ENCODE measurements at regions not wholly inside any gene's neighbourhood (a gene's known extent, or its start where the extent isn't known, plus 50 kb on each side); places are given as distances from the start of the nearest gene placed in this dataset.
"Not testable (repeated sequence)": the region's sequence is repeated elsewhere in the genome, so short reads cannot be mapped to it uniquely, and the experiment has no call there.

GRCh38 chr9:102728946-102729345 is 266.2 kb upstream of the CYLC2 start:
- H3K4me3 ChIP-seq (replicated peaks; ENCODE audit: low read depth, low read length), result no peak overlapping the region
- no peak for DNase-seq (ENCODE audit: extremely low read depth, insufficient read length)
- H3K36me3 ChIP-seq (ENCODE audit: control insufficient read depth, insufficient read depth, low read length), result no peaks in the 10 kb centered on the region
- no peaks in the 10 kb centered on the region for H3K27me3 ChIP-seq (replicated peaks; ENCODE audit: control insufficient read depth, insufficient read depth, low read length)
- TF ChIP-seq CTCF (IDR thresholded peaks at IDR 0.05; ENCODE audit: insufficient read depth, low read length, poor library complexity, severe bottlenecking), result no peak

GRCh38 chr9:102714184-102714583 is 280.9 kb upstream of the CYLC2 start:
- no peak for DNase-seq (ENCODE audit: extremely low read depth, insufficient read length)
- no peaks in the 10 kb centered on the region for H3K27me3 ChIP-seq (replicated peaks; ENCODE audit: control insufficient read depth, insufficient read depth, low read length)
- H3K4me3 ChIP-seq (replicated peaks; ENCODE audit: low read depth, low read length), result no peak overlapping the region
- H3K36me3 ChIP-seq (ENCODE audit: control insufficient read depth, insufficient read depth, low read length), result no peaks in the 10 kb centered on the region
- no peak for TF ChIP-seq CTCF (IDR thresholded peaks at IDR 0.05; ENCODE audit: insufficient read depth, low read length, poor library complexity, severe bottlenecking)

GRCh38 chr9:102712910-102713309 is 282.2 kb upstream of the CYLC2 start:
- H3K27me3 ChIP-seq (replicated peaks; ENCODE audit: control insufficient read depth, insufficient read depth, low read length); DNase-seq (ENCODE audit: extremely low read depth, insufficient read length); H3K36me3 ChIP-seq (ENCODE audit: control insufficient read depth, insufficient read depth, low read length); H3K4me3 ChIP-seq (replicated peaks; ENCODE audit: low read depth, low read length): not testable (repeated sequence)

GRCh38 chr9:102700936-102701335 is 294.2 kb upstream of the CYLC2 start:
- DNase-seq (ENCODE audit: extremely low read depth, insufficient read length), result no peak
- H3K27me3 ChIP-seq (replicated peaks; ENCODE audit: control insufficient read depth, insufficient read depth, low read length), result no peaks in the 10 kb centered on the region
- TF ChIP-seq CTCF (IDR thresholded peaks at IDR 0.05; ENCODE audit: insufficient read depth, low read length, poor library complexity, severe bottlenecking), result no peak
- no peaks in the 10 kb centered on the region for H3K36me3 ChIP-seq (ENCODE audit: control insufficient read depth, insufficient read depth, low read length)
- H3K4me3 ChIP-seq (replicated peaks; ENCODE audit: low read depth, low read length), result no peak overlapping the region

- no peak for DNase-seq (ENCODE audit: extremely low read depth, insufficient read length)
- Histone ChIP-seq H3K4me3 (replicated peaks; ENCODE audit: low read depth, low read length) (no peak overlapping the region), H3K27me3 (replicated peaks; ENCODE audit: control insufficient read depth, insufficient read depth, low read length) (no peaks in the 10 kb centered on the region), H3K36me3 (ENCODE audit: control insufficient read depth, insufficient read depth, low read length) (no peaks in the 10 kb centered on the region)
- TF ChIP-seq CTCF (IDR thresholded peaks at IDR 0.05; ENCODE audit: insufficient read depth, low read length, poor library complexity, severe bottlenecking), result no peak
These were observed 325.9 kb upstream of the CYLC2 start for GRCh38 chr9:102669220-102669619.

- Histone ChIP-seq H3K36me3 (ENCODE audit: control insufficient read depth, insufficient read depth, low read length) (no peaks in the 10 kb centered on the region), H3K27me3 (replicated peaks; ENCODE audit: control insufficient read depth, insufficient read depth, low read length) (no peaks in the 10 kb centered on the region), H3K4me3 (replicated peaks; ENCODE audit: low read depth, low read length) (no peak overlapping the region)
- DNase-seq (ENCODE audit: extremely low read depth, insufficient read length), result no peak
- no peak for TF ChIP-seq CTCF (IDR thresholded peaks at IDR 0.05; ENCODE audit: insufficient read depth, low read length, poor library complexity, severe bottlenecking)
These were observed 342.7 kb upstream of the CYLC2 start for GRCh38 chr9:102652471-102652870.

Data from GM06990 (cell line).